T-cell (primary cell): ENCODE measurements at regions not wholly inside any gene's neighbourhood (a gene's known extent, or its start where the extent isn't known, plus 50 kb on each side); places are given as distances from the start of the nearest gene placed in this dataset.

Experiments
- ATAC-seq, 4 experiments: fragments of 200-7000 bp in 3 of 4; fragments of 150-1000 bp in 1 of 4; cut with Tn5 transposase; replicated peaks in 1 of 4; 1 replicate in 3 of 4; 2 replicates in 1 of 4; pipeline ENCODE4 v1.10.0; 2021; ENCODE audit warnings: moderate library complexity in 3 of 4, mild to moderate bottlenecking in 2 of 4, moderate number of reproducible peaks in 1 of 4
- CTCF ChIA-PET, 2 donors: fragments of 300-600 bp; sonication (Branson Sonifier 250); formaldehyde crosslinking; loops; one replicate each; lab custom pipeline; 2022; ENCODE audit warnings: antibody characterized with exemption in 2 of 2; lab: Charles Lee
- POLR2A ChIA-PET, 2 donors: fragments of 300-600 bp; sonication (Branson Sonifier 250); formaldehyde crosslinking; loops; one replicate each; lab custom pipeline; 2022; ENCODE audit warnings: antibody characterized with exemption in 2 of 2; lab: Charles Lee
- DNase-seq, 35 experiments: peaks; one replicate each; pipeline versions ENCODE4 v3.0.0 to v3.0.0-alpha.2; 2013 to 2023
- H3K27ac ChIP-seq: one replicate; pipeline ENCODE4 v1.5.1; 2013; ENCODE audit warnings: low read length
- H3K27me3 ChIP-seq, 2 experiments: replicated peaks in 1 of 2; 1 replicate in 1 of 2; 2 replicates in 1 of 2; pipeline versions ENCODE4 v1.6.1 to v1.7.0; 2013; ENCODE audit warnings: low read length in 1 of 2, mixed read lengths in 1 of 2; ENCODE audit not compliant: control insufficient read depth in 2 of 2, insufficient read depth in 2 of 2; ENCODE audit errors: extremely low read depth in 1 of 2
- H3K36me3 ChIP-seq, 2 donors: 1 replicate in 1 of 2; 2 replicates in 1 of 2; pipeline versions ENCODE4 v1.6.1 to v1.7.0; 2013; ENCODE audit warnings: low read length in 1 of 2; ENCODE audit not compliant: control insufficient read depth in 2 of 2, insufficient read depth in 1 of 2; ENCODE audit errors: extremely low read depth in 1 of 2
- H3K4me1 ChIP-seq, 2 experiments: 1 replicate in 1 of 2; 2 replicates in 1 of 2; pipeline versions ENCODE4 v1.6.1 to v1.7.0; 2013; ENCODE audit warnings: low read length in 2 of 2, mixed read lengths in 1 of 2; ENCODE audit not compliant: insufficient read depth in 2 of 2, control insufficient read depth in 1 of 2; ENCODE audit errors: extremely low read depth in 1 of 2
- H3K4me3 ChIP-seq, 2 donors: 1 replicate in 1 of 2; 2 replicates in 1 of 2; pipeline versions ENCODE4 v1.5.1 to v1.7.0; 2013; ENCODE audit warnings: mild to moderate bottlenecking in 2 of 2, low read length in 1 of 2, moderate library complexity in 1 of 2; ENCODE audit not compliant: control insufficient read depth in 1 of 2; ENCODE audit errors: extremely low read depth in 1 of 2
- H3K9me3 ChIP-seq: 2 replicates; pipeline ENCODE4 v1.7.0; 2013
- H3K27ac Mint-ChIP-seq, 2 donors: one replicate each; pipeline ENCODE4 v1.8.0; 2020 to 2021; ENCODE audit warnings: mild to moderate bottlenecking in 2 of 2, mixed read lengths in 2 of 2
- H3K27me3 Mint-ChIP-seq, 2 donors: one replicate each; pipeline ENCODE4 v1.8.0; 2021 to 2022; ENCODE audit warnings: mixed read lengths in 2 of 2
- H3K36me3 Mint-ChIP-seq: one replicate; pipeline ENCODE4 v1.8.0; 2021; ENCODE audit warnings: mixed read lengths
- H3K4me1 Mint-ChIP-seq, 3 donors: one replicate each; pipeline ENCODE4 v1.8.0; 2020 to 2022; ENCODE audit warnings: mixed read lengths in 3 of 3, mild to moderate bottlenecking in 1 of 3
- H3K4me3 Mint-ChIP-seq, 3 donors: one replicate each; pipeline ENCODE4 v1.8.0; 2020 to 2022; ENCODE audit warnings: mild to moderate bottlenecking in 3 of 3, mixed read lengths in 3 of 3, moderate library complexity in 3 of 3
- H3K9me3 Mint-ChIP-seq, 3 donors: one replicate each; pipeline ENCODE4 v1.8.0; 2020 to 2022; ENCODE audit warnings: mixed read lengths in 3 of 3
- WGBS: methylation state at CpG from one replicate; pipeline ENCODE4 v1.1.5; 2013; ENCODE audit warnings: missing lambda C conversion rate; ENCODE audit not compliant: insufficient coverage; 5-methylcytosine and 5-hydroxymethylcytosine counted together

GRCh38 chr1:30151119-30151518, 572.3 kb downstream of the MATN1 start:
- Mint-ChIP-seq H3K9me3 (peaks cover 6 to 17% (median 13%) of the 10 kb centered on the region in 3 donors), H3K27ac (no peak overlapping the region), H3K4me3 (no peak overlapping the region), H3K4me1 (peaks cover 0 to 2% (median 0%) of the 10 kb centered on the region in 3 donors), H3K36me3 (no peaks in the 10 kb centered on the region), H3K27me3 (peaks cover 7 to 10% of the 10 kb centered on the region in 2 donors)
- CTCF ChIA-PET: no interaction called here
- DNase-seq (no peak), ATAC-seq (no peak)
- Histone ChIP-seq H3K4me1 (no peaks in the 10 kb centered on the region), H3K27me3 (no peaks in the 10 kb centered on the region), H3K36me3 (no peaks in the 10 kb centered on the region), H3K4me3 (no peak overlapping the region), H3K27ac (no peak overlapping the region), H3K9me3 (no peaks in the 10 kb centered on the region)
- 67% methylated on average over 2 of the region's 4 CpGs for WGBS
- POLR2A ChIA-PET: no interaction called here

- H3K36me3 ChIP-seq: no peaks in the 10 kb centered on the region
- 77% methylated on average over 4 of the region's 5 CpGs for WGBS
- no peaks in the 10 kb centered on the region for H3K9me3 ChIP-seq
- H3K27ac ChIP-seq: no peak overlapping the region
- DNase-seq: no peak
- H3K27me3 ChIP-seq: peaks cover 0 to 3% of the 10 kb centered on the region in 2 experiments
- H3K4me1 ChIP-seq: no peaks in the 10 kb centered on the region
- Mint-ChIP-seq H3K4me1 (peaks cover 0 to 2% (median 0%) of the 10 kb centered on the region in 3 donors), H3K27ac (no peak overlapping the region), H3K4me3 (no peak overlapping the region), H3K36me3 (no peaks in the 10 kb centered on the region), H3K9me3 (peaks cover 7 to 12% (median 7%) of the 10 kb centered on the region in 3 donors), H3K27me3 (peaks cover 19 to 24% of the 10 kb centered on the region in 2 donors)
- no peak overlapping the region for H3K4me3 ChIP-seq
- ChIA-PET POLR2A (no interaction called here), CTCF (no interaction called here)
- ATAC-seq: no peak
These were observed 574.2 kb downstream of the MATN1 start for GRCh38 chr1:30149226-30149625.

- Mint-ChIP-seq H3K4me3 (no peak overlapping the region), H3K27me3 (peaks cover 23 to 27% of the 10 kb centered on the region in 2 donors), H3K4me1 (no peaks in the 10 kb centered on the region), H3K36me3 (no peaks in the 10 kb centered on the region), H3K27ac (no peak overlapping the region), H3K9me3 (peaks cover 7 to 12% (median 10%) of the 10 kb centered on the region in 3 donors)
- ChIA-PET CTCF (no interaction called here), POLR2A (no interaction called here)
- Histone ChIP-seq H3K4me1 (no peaks in the 10 kb centered on the region), H3K27ac (no peak overlapping the region), H3K27me3 (peaks cover 0 to 3% of the 10 kb centered on the region in 2 experiments), H3K4me3 (no peak overlapping the region), H3K9me3 (no peaks in the 10 kb centered on the region), H3K36me3 (no peaks in the 10 kb centered on the region)
- DNase-seq (no peak), ATAC-seq (no peak)
- WGBS: 22% methylated on average over 1 of the region's 2 CpGs
These were observed 574.7 kb downstream of the MATN1 start for GRCh38 chr1:30148676-30149075.

- Mint-ChIP-seq H3K9me3 (peaks cover 7 to 12% (median 10%) of the 10 kb centered on the region in 3 donors), H3K4me1 (no peaks in the 10 kb centered on the region), H3K27ac (no peak overlapping the region), H3K4me3 (no peak overlapping the region), H3K36me3 (no peaks in the 10 kb centered on the region), H3K27me3 (peaks cover 24% of the 10 kb centered on the region in 2 donors)
- Histone ChIP-seq H3K27me3 (peaks cover 0 to 8% of the 10 kb centered on the region in 2 experiments), H3K4me3 (no peak overlapping the region), H3K9me3 (no peaks in the 10 kb centered on the region), H3K27ac (no peak overlapping the region), H3K36me3 (no peaks in the 10 kb centered on the region), H3K4me1 (no peaks in the 10 kb centered on the region)
- 90% methylated on average over 7 of the region's 7 CpGs for WGBS
- ChIA-PET CTCF (no interaction called here), POLR2A (no interaction called here)
- ATAC-seq: no peak
- no peak for DNase-seq
These were observed 576.2 kb downstream of the MATN1 start for GRCh38 chr1:30147188-30147587.

- CTCF ChIA-PET: no interaction called here
- H3K36me3 ChIP-seq: no peaks in the 10 kb centered on the region
- Mint-ChIP-seq H3K27ac (no peak overlapping the region), H3K27me3 (peaks cover 24 to 28% of the 10 kb centered on the region in 2 donors), H3K9me3 (peaks cover 5 to 9% (median 8%) of the 10 kb centered on the region in 3 donors), H3K4me1 (no peaks in the 10 kb centered on the region), H3K4me3 (no peak overlapping the region), H3K36me3 (no peaks in the 10 kb centered on the region)
- no peak for ATAC-seq
- WGBS: no CpG with 5 or more reads among the region's 8 CpGs
- no peak overlapping the region for H3K27ac ChIP-seq
- H3K4me1 ChIP-seq: no peaks in the 10 kb centered on the region
- peaks cover 0 to 10% of the 10 kb centered on the region in 2 experiments for H3K27me3 ChIP-seq
- no peak for DNase-seq
- POLR2A ChIA-PET: no interaction called here
- no peaks in the 10 kb centered on the region for H3K9me3 ChIP-seq
- no peak overlapping the region for H3K4me3 ChIP-seq
These were observed 576.9 kb downstream of the MATN1 start for GRCh38 chr1:30146448-30146847.

GRCh38 chr1:30145723-30146303, 577.6 kb downstream of the MATN1 start:
- Mint-ChIP-seq H3K27ac (no peak overlapping the region), H3K4me3 (no peak overlapping the region), H3K9me3 (peaks cover 0 to 3% (median 3%) of the 10 kb centered on the region in 3 donors), H3K36me3 (no peaks in the 10 kb centered on the region), H3K4me1 (no peaks in the 10 kb centered on the region), H3K27me3 (peaks cover 24 to 28% of the 10 kb centered on the region in 2 donors)
- Histone ChIP-seq H3K4me1 (no peaks in the 10 kb centered on the region), H3K27me3 (peaks cover 0 to 11% of the 10 kb centered on the region in 2 experiments), H3K9me3 (no peaks in the 10 kb centered on the region), H3K4me3 (no peak overlapping the region), H3K36me3 (no peaks in the 10 kb centered on the region), H3K27ac (no peak overlapping the region)
- ATAC-seq (no peak), DNase-seq (peak in 1 of 35 experiments; percentile 5)
- ChIA-PET CTCF (no interaction called here), POLR2A (no interaction called here)
- WGBS: 61% methylated on average over 4 of the region's 4 CpGs
